Astrocyte of the cerebellum (primary cell): ENCODE measurements at regions not wholly inside any gene's neighbourhood (a gene's known extent, or its start where the extent isn't known, plus 50 kb on each side); places are given as distances from the start of the nearest gene placed in this dataset.

Experiments
- DNase-seq: peaks from one replicate; pipeline ENCODE4 v3.0.0-alpha.2; 2011; ENCODE audit warnings: low read depth
- H3K4me3 ChIP-seq: 2 replicates; pipeline ENCODE4 v1.5.1; 2011; ENCODE audit warnings: mild to moderate bottlenecking, low read depth, low read length, moderate library complexity
- in situ Hi-C: cut with HindIII; loops from 2 replicates; pipeline ENCODE4 v1.10.0; 2017; ENCODE audit warnings: low sequenced_read_pairs
- TF ChIP-seq, protein P1 (sequence below): IDR thresholded peaks from 2 replicates; pipeline ENCODE4 v1.5.1; 2012; ENCODE audit warnings: low read length, low read depth, moderate library complexity, mild to moderate bottlenecking; ENCODE audit errors: missing control alignments

GRCh38 chr11:70710601-70711000 lies 312.3 kb downstream of the CTTN start:
- in situ Hi-C loops, result no loop called here
- no peak overlapping the region for H3K4me3 ChIP-seq
- DNase-seq, result no peak
- TF ChIP-seq, protein P1, sequence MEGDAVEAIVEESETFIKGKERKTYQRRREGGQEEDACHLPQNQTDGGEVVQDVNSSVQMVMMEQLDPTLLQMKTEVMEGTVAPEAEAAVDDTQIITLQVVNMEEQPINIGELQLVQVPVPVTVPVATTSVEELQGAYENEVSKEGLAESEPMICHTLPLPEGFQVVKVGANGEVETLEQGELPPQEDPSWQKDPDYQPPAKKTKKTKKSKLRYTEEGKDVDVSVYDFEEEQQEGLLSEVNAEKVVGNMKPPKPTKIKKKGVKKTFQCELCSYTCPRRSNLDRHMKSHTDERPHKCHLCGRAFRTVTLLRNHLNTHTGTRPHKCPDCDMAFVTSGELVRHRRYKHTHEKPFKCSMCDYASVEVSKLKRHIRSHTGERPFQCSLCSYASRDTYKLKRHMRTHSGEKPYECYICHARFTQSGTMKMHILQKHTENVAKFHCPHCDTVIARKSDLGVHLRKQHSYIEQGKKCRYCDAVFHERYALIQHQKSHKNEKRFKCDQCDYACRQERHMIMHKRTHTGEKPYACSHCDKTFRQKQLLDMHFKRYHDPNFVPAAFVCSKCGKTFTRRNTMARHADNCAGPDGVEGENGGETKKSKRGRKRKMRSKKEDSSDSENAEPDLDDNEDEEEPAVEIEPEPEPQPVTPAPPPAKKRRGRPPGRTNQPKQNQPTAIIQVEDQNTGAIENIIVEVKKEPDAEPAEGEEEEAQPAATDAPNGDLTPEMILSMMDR, result no peak

GRCh38 chr11:70711095-70711910 lies 313.0 kb downstream of the CTTN start:
- H3K4me3 ChIP-seq, result no peak overlapping the region
- no peak for DNase-seq
- in situ Hi-C loops, result no loop called here
- TF ChIP-seq, protein P1, result no peak

DNA sequence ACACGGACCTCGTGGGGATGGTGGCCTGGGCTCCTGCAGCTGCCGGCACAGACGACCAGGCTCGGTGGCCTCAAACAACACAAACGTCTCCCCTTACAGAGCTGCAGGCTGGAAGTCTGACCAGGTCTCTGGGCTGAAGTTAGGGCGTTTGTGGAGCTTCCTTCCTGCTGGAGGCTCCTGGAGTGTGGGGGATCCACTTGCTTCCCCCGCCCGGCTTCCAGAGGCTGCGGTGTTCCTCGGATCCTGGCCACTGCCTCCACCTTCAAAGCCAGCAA lies 313.5 kb downstream of the CTTN start:
- DNase-seq, result no peak
- H3K4me3 ChIP-seq, result no peak overlapping the region
- TF ChIP-seq, protein P1, result no peak
- in situ Hi-C loops, result no loop called here

- in situ Hi-C loops, result no loop called here
- TF ChIP-seq, protein P1, result no peak
- DNase-seq, result no peak
- H3K4me3 ChIP-seq, result no peak overlapping the region
Measured at GRCh38 chr11:70712471-70712870, 314.1 kb downstream of the CTTN start.

DNA sequence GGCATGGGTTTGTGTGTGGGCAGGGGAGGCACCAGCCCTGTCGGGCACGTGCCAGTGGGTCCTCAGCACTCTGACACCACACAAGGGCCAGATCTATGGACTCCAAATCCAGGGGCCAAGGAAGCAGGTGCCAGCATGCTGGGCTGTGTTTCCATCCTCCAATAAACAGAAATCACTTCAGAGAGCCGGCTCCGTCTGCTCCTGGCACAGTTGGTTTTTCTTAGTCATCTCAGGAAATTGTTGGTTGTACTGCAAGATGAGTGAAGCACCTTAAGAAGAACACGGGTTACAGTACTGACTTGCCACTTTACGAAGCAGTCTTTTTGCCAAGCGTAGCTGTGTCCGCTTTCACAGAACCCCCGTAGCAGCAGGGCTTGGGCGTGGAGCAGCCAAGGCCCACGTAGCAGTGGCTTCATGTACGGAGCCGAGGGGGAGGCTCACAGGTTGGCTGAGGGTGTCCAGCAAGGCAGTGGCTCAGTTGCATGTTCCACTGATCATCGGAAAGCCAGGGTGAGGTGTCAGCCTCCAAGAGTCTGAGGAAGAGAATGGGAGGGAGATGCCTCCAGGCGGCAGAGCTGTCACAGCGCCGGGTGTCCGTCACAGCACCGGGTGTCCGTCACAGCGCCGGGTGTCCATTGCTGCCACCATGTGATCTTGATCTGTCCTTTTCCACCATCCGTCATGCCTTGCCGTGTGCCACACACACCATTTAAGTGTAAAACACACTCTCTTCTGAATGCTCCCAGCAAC lies 314.9 kb downstream of the CTTN start:
- no peak for DNase-seq
- TF ChIP-seq, protein P1, result no peak
- no peak overlapping the region for H3K4me3 ChIP-seq
- in situ Hi-C loops, result no loop called here

DNA sequence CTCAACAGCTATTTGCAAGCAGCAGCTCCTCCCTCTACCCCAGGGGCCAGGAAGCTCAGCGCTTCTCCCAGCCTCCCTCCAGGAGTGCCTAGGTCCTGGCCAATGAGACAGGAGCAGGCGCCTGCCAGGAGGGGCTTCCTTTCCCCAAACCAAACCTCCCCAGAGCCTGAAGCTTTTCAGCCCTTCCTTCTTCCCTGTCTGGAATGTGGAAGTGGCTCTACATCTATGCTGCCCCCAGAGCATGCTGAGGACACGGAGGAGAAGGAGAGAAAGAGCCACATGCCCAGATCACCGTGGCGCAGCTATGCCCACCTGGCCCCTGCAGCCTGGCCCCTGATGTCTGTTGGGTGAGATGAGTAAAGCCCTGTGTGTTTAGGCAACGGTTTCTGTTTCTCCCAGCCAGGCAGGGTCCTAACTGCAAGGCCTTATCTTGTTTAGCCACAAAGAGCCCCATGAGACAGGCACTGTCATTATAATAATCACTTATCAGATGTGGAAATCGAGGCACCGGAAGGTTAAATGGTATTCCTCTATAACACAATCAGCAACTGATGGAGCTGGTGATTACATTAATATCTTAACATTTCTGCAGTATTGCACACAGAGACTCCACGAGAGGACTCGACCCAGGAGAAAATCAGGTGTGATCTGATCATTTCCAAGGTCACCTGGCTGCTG lies 315.8 kb downstream of the CTTN start:
- TF ChIP-seq, protein P1, result no peak

More for the DNA sequence above, 315.8 kb downstream of the CTTN start:
- DNase-seq, result no peak
- H3K4me3 ChIP-seq, result no peak overlapping the region
- in situ Hi-C loops, result no loop called here
